Neuronal stem cell (in vitro differentiated cells): ENCODE measurements at regions not wholly inside any gene's neighbourhood (a gene's known extent, or its start where the extent isn't known, plus 50 kb on each side); places are given as distances from the start of the nearest gene placed in this dataset.

Experiments used
- DNase-seq: peaks from one replicate; pipeline ENCODE4 v3.0.0-alpha.2; 2013; ENCODE audit warnings: low spot score
- H2AFZ ChIP-seq: one replicate; pipeline ENCODE4 v1.6.1; 2013; ENCODE audit warnings: mild to moderate bottlenecking, low read length, inconsistent platforms
- H2AK5ac ChIP-seq: 2 replicates; pipeline ENCODE4 v1.6.1; 2013; ENCODE audit warnings: low read depth, mild to moderate bottlenecking, inconsistent platforms, low read length, moderate library complexity, mixed read lengths
- H2BK120ac ChIP-seq: 2 replicates; pipeline ENCODE4 v1.6.1; 2013; ENCODE audit warnings: low read depth, mild to moderate bottlenecking, inconsistent platforms, low read length, moderate library complexity, mixed read lengths
- H2BK12ac ChIP-seq: one replicate; pipeline ENCODE4 v1.6.1; 2013; ENCODE audit warnings: low read length, inconsistent platforms
- H2BK15ac ChIP-seq: 2 replicates; pipeline ENCODE4 v1.6.1; 2013; ENCODE audit warnings: mild to moderate bottlenecking, low read length, inconsistent platforms, mixed read lengths
- H2BK5ac ChIP-seq: one replicate; pipeline ENCODE4 v1.6.1; 2013; ENCODE audit warnings: inconsistent platforms, mild to moderate bottlenecking, low read length, moderate library complexity
- H3K14ac ChIP-seq: one replicate; pipeline ENCODE4 v1.6.1; 2013; ENCODE audit warnings: low read length, inconsistent platforms
- H3K18ac ChIP-seq: 2 replicates; pipeline ENCODE4 v1.6.1; 2013; ENCODE audit warnings: low read length, inconsistent platforms
- H3K23ac ChIP-seq: 2 replicates; pipeline ENCODE4 v1.6.1; 2013; ENCODE audit warnings: low read depth, mild to moderate bottlenecking, mixed read lengths, low read length, inconsistent platforms; ENCODE audit not compliant: poor library complexity
- H3K27ac ChIP-seq: replicated peaks from 3 replicates; pipeline ENCODE4 v1.5.1; 2013; ENCODE audit warnings: low read length, inconsistent platforms
- H3K27me3 ChIP-seq, 3 experiments: 2 replicates each; pipeline ENCODE4 v1.6.1; 2013; ENCODE audit warnings: low read length in 3 of 3, mild to moderate bottlenecking in 2 of 3, inconsistent platforms in 1 of 3, low read depth in 1 of 3, mixed read lengths in 1 of 3, moderate library complexity in 1 of 3; ENCODE audit not compliant: control insufficient read depth in 3 of 3, insufficient read depth in 3 of 3
- H3K36me3 ChIP-seq, 2 donors: replicated peaks in 1 of 2; 2 replicates each; pipeline ENCODE4 v1.6.1; 2013; ENCODE audit warnings: low read length in 2 of 2; ENCODE audit not compliant: control insufficient read depth in 2 of 2, insufficient read depth in 2 of 2
- H3K4ac ChIP-seq: 2 replicates; pipeline ENCODE4 v1.6.1; 2013; ENCODE audit warnings: inconsistent platforms, mild to moderate bottlenecking, low read length, moderate library complexity
- H3K4me1 ChIP-seq, 2 donors: 1 replicate in 1 of 2; 2 replicates in 1 of 2; pipeline ENCODE4 v1.6.1; 2013; ENCODE audit warnings: low read length in 2 of 2, low read depth in 1 of 2; ENCODE audit not compliant: control insufficient read depth in 2 of 2, insufficient read depth in 1 of 2
- H3K4me2 ChIP-seq: one replicate; pipeline ENCODE4 v1.6.1; 2013; ENCODE audit warnings: mild to moderate bottlenecking, low read length, inconsistent platforms; ENCODE audit not compliant: insufficient read depth, poor library complexity, severe bottlenecking
- H3K4me3 ChIP-seq, 2 donors: 2 replicates each; pipeline ENCODE4 v1.5.1; 2013; ENCODE audit warnings: low read length in 2 of 2, mild to moderate bottlenecking in 2 of 2, inconsistent platforms in 1 of 2, moderate library complexity in 1 of 2
- H3K79me1 ChIP-seq: one replicate; pipeline ENCODE4 v1.6.1; 2013; ENCODE audit warnings: low read depth, mild to moderate bottlenecking, inconsistent platforms, low read length, moderate library complexity
- H3K9ac ChIP-seq: one replicate; pipeline ENCODE4 v1.6.1; 2013; ENCODE audit warnings: mild to moderate bottlenecking, low read depth, low read length, inconsistent platforms; ENCODE audit not compliant: poor library complexity
- H3K9me3 ChIP-seq, 2 donors: replicated peaks in 1 of 2; 2 replicates each; pipeline versions ENCODE3 to v1.6.1; 2013; ENCODE audit warnings: low read length in 2 of 2, mild to moderate bottlenecking in 2 of 2, inconsistent platforms in 1 of 2, low read depth in 1 of 2, mixed read lengths in 1 of 2, moderate library complexity in 1 of 2; ENCODE audit not compliant: control insufficient read depth in 2 of 2, insufficient read depth in 1 of 2
- H4K8ac ChIP-seq: one replicate; pipeline ENCODE4 v1.6.1; 2013; ENCODE audit warnings: low read depth, mild to moderate bottlenecking, inconsistent platforms, low read length, moderate library complexity
- H4K91ac ChIP-seq: one replicate; pipeline ENCODE4 v1.6.1; 2013; ENCODE audit warnings: low read length, low read depth, mild to moderate bottlenecking, inconsistent platforms; ENCODE audit not compliant: poor library complexity
- WGBS, 2 donors: extraction: QIAGEN DNeasy Blood & Tissue Kit; methylation state at CpG; one replicate each; pipeline ENCODE4 v1.1.7; 2013; ENCODE audit warnings: missing lambda C conversion rate in 2 of 2, mixed read lengths in 1 of 2; ENCODE audit not compliant: insufficient read length in 2 of 2, insufficient replicate concordance in 1 of 2; ENCODE audit errors: extremely low coverage in 2 of 2; 5-methylcytosine and 5-hydroxymethylcytosine counted together

GRCh38 chr11:27218421-27219038 is 144.5 kb downstream of the CCDC34 start:
- Histone ChIP-seq H3K9ac (no peak overlapping the region), H3K4me3 (no peak overlapping the region), H3K4me1 (peaks cover 10 to 20% of the 10 kb centered on the region in 2 donors), H2BK12ac (no peak overlapping the region), H3K27ac (no peak overlapping the region), H3K79me1 (no peaks in the 10 kb centered on the region), H2BK5ac (no peak overlapping the region), H3K36me3 (no peaks in the 10 kb centered on the region), H4K91ac (no peak overlapping the region), H3K9me3 (no peaks in the 10 kb centered on the region), H3K14ac (no peak overlapping the region), H2AK5ac (peak overlapping the region; percentile 40), H2BK15ac (no peak overlapping the region), H2AFZ (peak overlapping the region; percentile 68), H2BK120ac (no peak overlapping the region), H3K18ac (no peak overlapping the region), H3K4ac (no peak overlapping the region), H4K8ac (no peak overlapping the region), H3K23ac (no peak overlapping the region), H3K4me2 (no peak overlapping the region), H3K27me3 (no peaks in the 10 kb centered on the region)
- no peak for DNase-seq
- WGBS, 2 donors: no CpG with 5 or more reads among the region's 3 CpGs

GRCh38 chr11:27217948-27218420 is 145.0 kb downstream of the CCDC34 start:
- H3K27ac ChIP-seq: no peak overlapping the region
- no CpG with 5 or more reads among the region's 1 CpG for WGBS, 2 donors

GRCh38 chr11:27217496-27217895 is 145.5 kb downstream of the CCDC34 start:
- Histone ChIP-seq H2BK15ac (no peak overlapping the region), H3K14ac (no peak overlapping the region), H2BK12ac (no peak overlapping the region), H3K9me3 (no peaks in the 10 kb centered on the region), H3K23ac (no peak overlapping the region), H3K4me2 (no peak overlapping the region), H3K4ac (no peak overlapping the region), H4K8ac (no peak overlapping the region), H2AK5ac (no peak overlapping the region), H3K27me3 (no peaks in the 10 kb centered on the region), H2BK120ac (no peak overlapping the region), H3K9ac (no peak overlapping the region), H3K18ac (no peak overlapping the region), H3K4me3 (no peak overlapping the region), H3K27ac (no peak overlapping the region), H4K91ac (no peak overlapping the region), H3K79me1 (no peaks in the 10 kb centered on the region), H3K4me1 (peaks cover 12 to 20% of the 10 kb centered on the region in 2 donors), H3K36me3 (no peaks in the 10 kb centered on the region), H2BK5ac (no peak overlapping the region), H2AFZ (no peak overlapping the region)
- WGBS, 2 donors: no CpG with 5 or more reads among the region's 2 CpGs
- DNase-seq: no peak

More at GRCh38 chr11:27217948-27218420, 145.0 kb downstream of the CCDC34 start:
- Histone ChIP-seq H2AFZ (peak overlapping the region; percentile 68), H2BK15ac (no peak overlapping the region), H2AK5ac (peak overlapping the region; percentile 40), H3K27me3 (no peaks in the 10 kb centered on the region), H3K4me1 (peaks cover 12 to 20% of the 10 kb centered on the region in 2 donors), H3K4me2 (no peak overlapping the region), H4K8ac (no peak overlapping the region), H3K4ac (no peak overlapping the region), H2BK12ac (no peak overlapping the region), H2BK120ac (no peak overlapping the region), H3K36me3 (no peaks in the 10 kb centered on the region), H3K14ac (no peak overlapping the region), H3K23ac (no peak overlapping the region), H3K4me3 (no peak overlapping the region), H2BK5ac (no peak overlapping the region), H3K9ac (no peak overlapping the region), H4K91ac (no peak overlapping the region), H3K9me3 (no peaks in the 10 kb centered on the region), H3K79me1 (no peaks in the 10 kb centered on the region), H3K18ac (no peak overlapping the region)
- DNase-seq: no peak

GRCh38 chr11:27216270-27217149 is 146.5 kb downstream of the CCDC34 start:
- Histone ChIP-seq H2AFZ (peak overlapping the region; percentile 41), H3K18ac (peak overlapping the region; percentile 31), H3K4me1 (peaks cover 12 to 20% of the 10 kb centered on the region in 2 donors), H3K4me2 (no peak overlapping the region), H3K4me3 (no peak overlapping the region), H4K8ac (no peak overlapping the region), H2BK15ac (no peak overlapping the region), H3K9me3 (no peaks in the 10 kb centered on the region), H2BK12ac (no peak overlapping the region), H3K14ac (no peak overlapping the region), H2BK5ac (no peak overlapping the region), H2BK120ac (no peak overlapping the region), H3K4ac (no peak overlapping the region), H3K79me1 (no peaks in the 10 kb centered on the region), H3K9ac (no peak overlapping the region), H3K27me3 (no peaks in the 10 kb centered on the region), H4K91ac (no peak overlapping the region), H3K36me3 (no peaks in the 10 kb centered on the region), H2AK5ac (no peak overlapping the region), H3K27ac (no peak overlapping the region), H3K23ac (no peak overlapping the region)
- no CpG with 5 or more reads among the region's 5 CpGs for WGBS, 2 donors
- DNase-seq: no peak
